Colonic mucosa (tissue), 4 donors: ENCODE measurements at regions not wholly inside any gene's neighbourhood (a gene's known extent, or its start where the extent isn't known, plus 50 kb on each side); places are given as distances from the start of the nearest gene placed in this dataset.

ENCODE experiments used
- DNase-seq: peaks from one replicate; pipeline ENCODE4 v3.0.0-alpha.2; 2020
- H3K27ac ChIP-seq: fragments of 200-600 bp; one replicate; pipeline ENCODE4 v1.8.0; 2021
- H3K27me3 ChIP-seq: fragments of 200-600 bp; one replicate; pipeline ENCODE4 v1.8.0; 2021
- H3K36me3 ChIP-seq: fragments of 200-600 bp; one replicate; pipeline ENCODE4 v1.8.0; 2021
- H3K4me1 ChIP-seq: fragments of 200-600 bp; one replicate; pipeline ENCODE4 v1.8.0; 2021; ENCODE audit warnings: mild to moderate bottlenecking
- H3K4me3 ChIP-seq: fragments of 200-600 bp; one replicate; pipeline ENCODE4 v1.8.0; 2021
- H3K9ac ChIP-seq, 2 donors: one replicate each; pipeline ENCODE4 v1.7.0; 2013; ENCODE audit warnings: control low read depth in 2 of 2, low read depth in 2 of 2, low read length in 2 of 2
- H3K9me3 ChIP-seq: fragments of 200-600 bp; one replicate; pipeline ENCODE4 v1.8.0; 2021
- CTCF ChIP-seq: fragments of 200-600 bp; IDR thresholded peaks from one replicate; pipeline ENCODE4 v1.8.0; 2022; ENCODE audit warnings: antibody characterized with exemption, mild to moderate bottlenecking
- intact Hi-C: fragments of 100-400 bp; cut with DNase I; formaldehyde crosslinking; loops from one replicate; pipeline ENCODE4 v1.14.1; 2022
- donor health status: healthy.
- donor health status: DM: no; HTN: no; CAD: no.
- donor health status: DM: no; HTN: no; CAD: no.

- no peaks in the 10 kb centered on the region for H3K36me3 ChIP-seq
- TF ChIP-seq CTCF, result no peak
- H3K9ac ChIP-seq, result no peak overlapping the region
- H3K9me3 ChIP-seq, result no peaks in the 10 kb centered on the region
- H3K4me1 ChIP-seq, result no peaks in the 10 kb centered on the region
- H3K27ac ChIP-seq, result peak overlapping the region; percentile 81
- no peaks in the 10 kb centered on the region for H3K27me3 ChIP-seq
- intact Hi-C loops, result no loop called here
- no peak for DNase-seq
- H3K4me3 ChIP-seq, result no peak overlapping the region
These were observed 99.1 kb upstream of the NEUROD1 start for GRCh38 chr2:181779288-181780021.

- H3K9ac ChIP-seq, result no peak overlapping the region
- no peaks in the 10 kb centered on the region for H3K9me3 ChIP-seq
- H3K27ac ChIP-seq, result peak overlapping the region; percentile 81
- no peak for TF ChIP-seq CTCF
- no peaks in the 10 kb centered on the region for H3K4me1 ChIP-seq
- intact Hi-C loops, result no loop called here
- H3K27me3 ChIP-seq, result no peaks in the 10 kb centered on the region
- DNase-seq, result no peak
- H3K36me3 ChIP-seq, result no peaks in the 10 kb centered on the region
- no peak overlapping the region for H3K4me3 ChIP-seq
These were observed 99.8 kb upstream of the NEUROD1 start for GRCh38 chr2:181780047-181780651.

GRCh38 chr2:181780657-181781056, 100.3 kb upstream of the NEUROD1 start:
- no peaks in the 10 kb centered on the region for H3K36me3 ChIP-seq
- no peak overlapping the region for H3K4me3 ChIP-seq
- H3K27me3 ChIP-seq, result no peaks in the 10 kb centered on the region
- no peak overlapping the region for H3K9ac ChIP-seq
- DNase-seq, result no peak
- H3K27ac ChIP-seq, result peak overlapping the region; percentile 81
- intact Hi-C loops, result no loop called here
- no peaks in the 10 kb centered on the region for H3K4me1 ChIP-seq
- H3K9me3 ChIP-seq, result no peaks in the 10 kb centered on the region
- TF ChIP-seq CTCF, result no peak

- Histone ChIP-seq H3K27ac (peak overlapping the region; percentile 81), H3K27me3 (no peaks in the 10 kb centered on the region), H3K9ac (peak overlapping the region; percentile 7 to 16), H3K4me3 (no peak overlapping the region), H3K36me3 (no peaks in the 10 kb centered on the region), H3K9me3 (no peaks in the 10 kb centered on the region), H3K4me1 (no peaks in the 10 kb centered on the region)
- intact Hi-C loops, result no loop called here
- DNase-seq, result peak; percentile 72
- TF ChIP-seq CTCF, result no peak
These were observed 100.9 kb upstream of the NEUROD1 start for GRCh38 chr2:181781078-181781786.

GRCh38 chr2:181782660-181783059, 102.3 kb upstream of the NEUROD1 start:
- no peak for DNase-seq
- no peaks in the 10 kb centered on the region for H3K36me3 ChIP-seq
- H3K9me3 ChIP-seq, result no peaks in the 10 kb centered on the region
- intact Hi-C loops, result no loop called here
- H3K4me3 ChIP-seq, result no peak overlapping the region
- TF ChIP-seq CTCF, result no peak
- no peak overlapping the region for H3K9ac ChIP-seq
- no peaks in the 10 kb centered on the region for H3K4me1 ChIP-seq
- no peak overlapping the region for H3K27ac ChIP-seq
- no peaks in the 10 kb centered on the region for H3K27me3 ChIP-seq
